ENCODE measurements at regions not wholly inside any gene's neighbourhood (a gene's known extent, or its start where the extent isn't known, plus 50 kb on each side); places are given as distances from the start of the nearest gene placed in this dataset.

DNA sequence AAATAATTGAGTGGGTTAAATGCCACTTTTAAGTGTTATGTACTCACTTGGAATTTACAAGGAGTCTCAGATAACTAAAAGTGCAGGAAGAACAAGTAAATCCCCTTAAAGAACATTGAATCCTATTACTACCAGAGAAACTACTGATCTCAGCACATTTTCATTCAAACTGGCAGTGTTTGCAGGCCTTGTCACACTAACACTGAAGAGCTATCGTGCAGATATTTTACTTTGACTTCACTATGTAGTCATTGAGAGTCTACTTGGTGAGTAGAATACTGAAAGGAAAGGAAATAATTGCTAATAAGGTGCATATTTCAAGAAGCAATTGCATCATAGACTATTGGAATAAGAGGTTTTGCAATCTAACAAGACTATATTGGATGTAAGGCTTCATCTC lies 721.4 kb upstream of the CBLB start:
- TF ChIP-seq CTCF (IDR thresholded peaks at IDR 0.05; ENCODE audit: insufficient read depth, low read length) (no peak), POLR2AphosphoS5 (IDR thresholded peaks at IDR 0.05; ENCODE audit: low read depth) (no peak), GABPA (IDR thresholded peaks at IDR 0.05; ENCODE audit: low read depth) (no peak)

All from HL-60 (cell line).